ENCODE measurements at regions not wholly inside any gene's neighbourhood (a gene's known extent, or its start where the extent isn't known, plus 50 kb on each side); places are given as distances from the start of the nearest gene placed in this dataset.

GRCh38 chr6:145225500-145225899 is 509.8 kb downstream of the EPM2A start:
- no peak for TF ChIP-seq E2F2 (CRISPR knock-in tag; IDR thresholded peaks at IDR 0.05; ENCODE audit: borderline replicate concordance)
- no peak for TF ChIP-seq MED13 (CRISPR knock-in tag; IDR thresholded peaks at IDR 0.05)
- TF ChIP-seq TCF7L2 (IDR thresholded peaks at IDR 0.05; ENCODE audit: low read depth, low read length) = no peak
- no peak for TF ChIP-seq RBAK (CRISPR knock-in tag; IDR thresholded peaks at IDR 0.05)
- no peak for TF ChIP-seq ARID4A (CRISPR knock-in tag; IDR thresholded peaks at IDR 0.05; ENCODE audit: borderline replicate concordance)

All from HepG2 (cell line).